Trophoblast cell (in vitro differentiated cells and primary cell): ENCODE measurements at regions not wholly inside any gene's neighbourhood (a gene's known extent, or its start where the extent isn't known, plus 50 kb on each side); places are given as distances from the start of the nearest gene placed in this dataset.

Source experiments
- DNase-seq, 2 donors: peaks; one replicate each; pipeline ENCODE4 v3.0.0-alpha.2; 2016
- H2AFZ ChIP-seq: 2 replicates; pipeline ENCODE4 v1.6.1; 2013; ENCODE audit warnings: low read length, moderate library complexity, mild to moderate bottlenecking; ENCODE audit not compliant: insufficient read depth, poor library complexity
- H2AK5ac ChIP-seq: 2 replicates; pipeline ENCODE4 v1.6.1; 2013; ENCODE audit warnings: mild to moderate bottlenecking, low read length
- H2BK120ac ChIP-seq: 2 replicates; pipeline ENCODE4 v1.6.1; 2013; ENCODE audit warnings: low read length, mild to moderate bottlenecking, moderate library complexity; ENCODE audit not compliant: insufficient read depth, poor library complexity
- H2BK12ac ChIP-seq: 2 replicates; pipeline ENCODE4 v1.6.1; 2013; ENCODE audit warnings: mild to moderate bottlenecking, low read length, moderate library complexity
- H2BK5ac ChIP-seq: 2 replicates; pipeline ENCODE4 v1.6.1; 2013; ENCODE audit warnings: low read length, low read depth, moderate library complexity, mild to moderate bottlenecking; ENCODE audit not compliant: poor library complexity
- H3K14ac ChIP-seq: 2 replicates; pipeline ENCODE4 v1.6.1; 2013; ENCODE audit warnings: mild to moderate bottlenecking, low read length
- H3K18ac ChIP-seq: 2 replicates; pipeline ENCODE4 v1.6.1; 2013; ENCODE audit warnings: mild to moderate bottlenecking, low read length
- H3K23ac ChIP-seq: 2 replicates; pipeline ENCODE4 v1.6.1; 2013; ENCODE audit warnings: low read length
- H3K27ac ChIP-seq: 2 replicates; pipeline ENCODE4 v1.5.1; 2013; ENCODE audit warnings: low read depth, mild to moderate bottlenecking, inconsistent platforms, low read length, moderate library complexity
- H3K27me3 ChIP-seq: 2 replicates; pipeline ENCODE4 v1.6.1; 2013; ENCODE audit warnings: inconsistent platforms, mild to moderate bottlenecking, low read length, moderate library complexity; ENCODE audit not compliant: insufficient read depth
- H3K36me3 ChIP-seq, 2 experiments: 1 replicate in 1 of 2; 2 replicates in 1 of 2; pipeline ENCODE4 v1.6.1; 2013; ENCODE audit warnings: low read length in 2 of 2, mild to moderate bottlenecking in 2 of 2, moderate library complexity in 1 of 2; ENCODE audit not compliant: insufficient read depth in 2 of 2, control insufficient read depth in 1 of 2
- H3K4ac ChIP-seq: 2 replicates; pipeline ENCODE4 v1.6.1; 2013; ENCODE audit warnings: low read depth, mild to moderate bottlenecking, low read length, moderate library complexity
- H3K4me1 ChIP-seq, 2 experiments: 1 replicate in 1 of 2; 2 replicates in 1 of 2; pipeline ENCODE4 v1.6.1; 2013; ENCODE audit warnings: low read length in 2 of 2, mild to moderate bottlenecking in 2 of 2, moderate library complexity in 1 of 2; ENCODE audit not compliant: insufficient read depth in 2 of 2, control insufficient read depth in 1 of 2
- H3K4me2 ChIP-seq: 2 replicates; pipeline ENCODE4 v1.6.1; 2013; ENCODE audit warnings: inconsistent platforms, mild to moderate bottlenecking, low read length, moderate library complexity
- H3K4me3 ChIP-seq: 2 replicates; pipeline ENCODE4 v1.5.1; 2013; ENCODE audit warnings: mild to moderate bottlenecking, low read depth, low read length, inconsistent platforms
- H3K79me1 ChIP-seq: one replicate; pipeline ENCODE4 v1.6.1; 2013; ENCODE audit warnings: low read length
- H3K79me2 ChIP-seq: 2 replicates; pipeline ENCODE4 v1.6.1; 2013; ENCODE audit warnings: low read length, mild to moderate bottlenecking; ENCODE audit not compliant: control insufficient read depth, insufficient read depth, poor library complexity
- H3K9ac ChIP-seq: 2 replicates; pipeline ENCODE4 v1.6.1; 2013; ENCODE audit warnings: mild to moderate bottlenecking, low read length
- H3K9me3 ChIP-seq: 2 replicates; pipeline ENCODE4 v1.6.1; 2013; ENCODE audit warnings: low read depth, mild to moderate bottlenecking, control low read depth, inconsistent platforms, low read length; ENCODE audit not compliant: insufficient read depth
- H4K12ac ChIP-seq: 2 replicates; pipeline ENCODE4 v1.6.1; 2013; ENCODE audit warnings: low read depth, mild to moderate bottlenecking, low read length, moderate library complexity
- H4K8ac ChIP-seq: 2 replicates; pipeline ENCODE4 v1.6.1; 2013; ENCODE audit warnings: low read depth, mild to moderate bottlenecking, low read length, moderate library complexity
- H4K91ac ChIP-seq: one replicate; pipeline ENCODE4 v1.6.1; 2013; ENCODE audit warnings: low read depth, mild to moderate bottlenecking, low read length, moderate library complexity
- WGBS: extraction: QIAGEN DNeasy Blood & Tissue Kit; methylation state at CpG from one replicate; pipeline ENCODE4 v1.1.7; 2013; ENCODE audit warnings: missing lambda C conversion rate; ENCODE audit not compliant: insufficient read length, insufficient coverage; ENCODE audit errors: extremely low coverage; 5-methylcytosine and 5-hydroxymethylcytosine counted together

DNA sequence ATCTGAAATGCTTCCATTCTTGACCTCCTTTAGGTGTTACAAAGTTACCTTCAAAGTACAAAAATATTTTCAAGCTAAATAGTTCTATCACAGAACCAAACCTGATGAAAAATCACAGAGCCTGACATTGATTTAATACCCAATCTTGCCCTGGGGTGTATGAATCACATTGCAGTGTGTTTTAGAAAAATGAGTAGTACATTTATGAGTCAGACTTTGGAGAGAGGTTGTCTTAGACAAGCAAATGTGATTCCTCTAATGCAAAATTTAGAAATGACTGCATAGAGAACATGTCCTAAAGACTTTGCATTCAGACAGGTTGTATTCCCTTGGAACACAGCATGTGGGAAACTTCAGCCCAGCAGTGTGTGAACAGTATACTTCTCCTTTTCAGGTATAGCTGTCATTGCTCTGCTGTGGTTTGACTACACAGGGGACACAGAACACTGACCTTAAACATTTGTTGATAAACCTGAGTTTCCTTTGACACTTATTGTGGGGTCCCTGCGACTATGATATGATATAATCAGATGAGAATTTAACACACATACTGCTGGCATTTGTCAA, 972.1 kb downstream of the JRKL start:
- WGBS = no CpG with 5 or more reads among the region's 1 CpG
- H4K8ac ChIP-seq = no peak overlapping the region
- no peak overlapping the region for H2AK5ac ChIP-seq
- no peak overlapping the region for H2BK120ac ChIP-seq
- H3K9ac ChIP-seq = no peak overlapping the region
- H3K36me3 ChIP-seq = no peaks in the 10 kb centered on the region
- H3K23ac ChIP-seq = no peak overlapping the region
- H4K91ac ChIP-seq = no peak overlapping the region
- no peak overlapping the region for H2BK5ac ChIP-seq
- H3K27ac ChIP-seq = no peak overlapping the region
- no peaks in the 10 kb centered on the region for H3K9me3 ChIP-seq
- DNase-seq = no peak
- no peaks in the 10 kb centered on the region for H3K4me1 ChIP-seq
- H2BK12ac ChIP-seq = no peak overlapping the region
- no peak overlapping the region for H3K4ac ChIP-seq
- no peak overlapping the region for H2AFZ ChIP-seq
- no peak overlapping the region for H3K4me3 ChIP-seq
- no peaks in the 10 kb centered on the region for H3K79me2 ChIP-seq
- H3K14ac ChIP-seq = no peak overlapping the region
- H3K79me1 ChIP-seq = no peaks in the 10 kb centered on the region
- H3K18ac ChIP-seq = no peak overlapping the region
- H4K12ac ChIP-seq = no peak overlapping the region
- no peak overlapping the region for H3K4me2 ChIP-seq
- H3K27me3 ChIP-seq = no peaks in the 10 kb centered on the region

DNA sequence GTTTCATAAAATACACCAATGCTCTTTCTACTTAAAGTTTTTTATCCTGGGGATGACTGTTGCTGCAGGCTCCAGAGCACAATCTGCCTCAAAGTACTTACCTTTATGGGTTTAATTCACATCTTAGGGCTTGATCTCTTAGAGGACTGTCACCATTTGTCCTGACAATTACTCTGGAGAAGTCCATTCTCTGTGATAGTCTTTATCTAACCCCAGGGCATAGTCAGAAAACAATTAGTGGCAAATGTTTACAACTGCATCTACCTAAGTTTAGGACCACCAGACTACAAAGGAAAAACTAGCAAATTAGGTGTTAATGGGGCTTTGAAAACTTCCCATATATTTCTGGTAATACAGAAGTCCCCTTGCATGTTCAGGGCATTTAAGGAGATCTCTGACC, 973.5 kb downstream of the JRKL start:
- Histone ChIP-seq H4K8ac (no peak overlapping the region), H3K18ac (no peak overlapping the region), H2AFZ (no peak overlapping the region), H2BK120ac (no peak overlapping the region), H3K14ac (no peak overlapping the region), H4K91ac (no peak overlapping the region), H3K36me3 (no peaks in the 10 kb centered on the region), H3K9me3 (no peaks in the 10 kb centered on the region), H3K4me1 (no peaks in the 10 kb centered on the region), H3K79me2 (no peaks in the 10 kb centered on the region), H2BK5ac (no peak overlapping the region), H3K4me3 (no peak overlapping the region), H3K4me2 (no peak overlapping the region), H2BK12ac (no peak overlapping the region), H3K27ac (no peak overlapping the region), H3K23ac (no peak overlapping the region), H4K12ac (no peak overlapping the region), H3K79me1 (no peaks in the 10 kb centered on the region), H3K27me3 (no peaks in the 10 kb centered on the region), H3K9ac (no peak overlapping the region), H3K4ac (no peak overlapping the region), H2AK5ac (no peak overlapping the region)
- DNase-seq = no peak

DNA sequence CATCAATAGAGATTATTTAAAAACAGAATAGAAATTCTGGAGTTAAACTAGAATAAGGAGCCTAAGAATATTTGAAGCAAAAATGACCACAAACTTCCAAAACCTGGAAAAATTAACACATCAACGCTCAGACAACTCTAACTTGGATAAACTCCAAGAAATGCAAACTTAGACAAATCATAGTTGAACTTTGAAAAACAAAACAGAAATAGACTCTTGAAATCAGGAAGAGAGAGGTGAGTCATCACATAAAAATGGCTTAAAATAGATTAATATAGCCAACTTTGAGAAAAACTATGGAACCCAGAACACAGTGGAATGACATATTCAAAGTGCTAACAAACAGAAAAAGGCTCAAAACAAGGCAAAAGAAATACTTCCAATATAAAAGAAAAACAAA, 974.2 kb downstream of the JRKL start:
- Histone ChIP-seq H3K36me3 (no peaks in the 10 kb centered on the region), H3K27ac (no peak overlapping the region), H2AFZ (no peak overlapping the region), H3K79me1 (no peaks in the 10 kb centered on the region), H3K9me3 (no peaks in the 10 kb centered on the region), H3K4me3 (no peak overlapping the region), H3K9ac (no peak overlapping the region), H3K23ac (no peak overlapping the region), H2BK5ac (no peak overlapping the region), H3K4me2 (no peak overlapping the region), H3K18ac (no peak overlapping the region), H2AK5ac (no peak overlapping the region), H4K8ac (no peak overlapping the region), H3K27me3 (no peaks in the 10 kb centered on the region), H3K14ac (no peak overlapping the region), H2BK120ac (no peak overlapping the region), H4K12ac (no peak overlapping the region), H4K91ac (no peak overlapping the region), H3K4me1 (no peaks in the 10 kb centered on the region), H2BK12ac (no peak overlapping the region), H3K4ac (no peak overlapping the region), H3K79me2 (no peaks in the 10 kb centered on the region)
- WGBS = no CpG with 5 or more reads among the region's 1 CpG
- DNase-seq = no peak

DNA sequence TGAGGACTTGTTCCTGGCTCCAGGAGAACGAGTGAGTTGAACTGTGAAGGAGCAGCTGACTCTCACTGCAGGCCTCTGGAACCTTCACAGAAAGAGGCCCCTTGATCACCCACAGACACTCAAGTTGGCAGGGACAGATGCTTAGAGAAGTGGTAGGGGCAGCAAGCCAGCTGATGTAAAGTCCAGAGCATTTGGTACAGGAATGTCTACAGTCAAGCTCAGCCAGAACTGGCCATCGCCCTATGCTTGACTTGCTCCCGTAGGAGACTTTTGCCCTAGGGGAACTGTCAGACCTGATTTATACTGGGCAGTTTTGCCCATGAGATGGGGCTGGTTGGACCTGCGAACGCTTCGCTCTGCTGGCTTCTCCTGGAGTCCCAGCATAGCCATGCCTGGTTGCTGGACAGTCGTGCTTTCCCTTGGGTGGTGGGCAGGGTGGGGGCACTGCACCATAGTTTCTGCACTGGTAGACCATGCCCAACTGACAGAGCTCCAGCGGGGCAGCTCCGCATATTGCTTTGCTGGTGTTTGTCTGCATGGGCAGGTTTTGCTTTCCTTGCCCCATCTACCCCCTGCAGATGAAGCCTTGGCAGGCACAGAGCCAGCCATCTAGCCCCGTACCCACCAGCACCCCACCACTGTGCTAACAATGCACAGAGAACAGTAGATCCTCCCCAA, 977.7 kb downstream of the JRKL start:
- Histone ChIP-seq H2BK12ac (no peak overlapping the region), H3K14ac (no peak overlapping the region), H3K79me1 (no peaks in the 10 kb centered on the region), H4K12ac (no peak overlapping the region), H3K9ac (no peak overlapping the region), H2AK5ac (no peak overlapping the region), H3K4me1 (no peaks in the 10 kb centered on the region), H3K18ac (no peak overlapping the region), H3K27ac (no peak overlapping the region), H2BK120ac (no peak overlapping the region), H3K23ac (peak overlapping the region; percentile 58), H3K79me2 (no peaks in the 10 kb centered on the region), H3K4ac (no peak overlapping the region), H4K91ac (no peak overlapping the region), H3K36me3 (no peaks in the 10 kb centered on the region), H3K9me3 (no peaks in the 10 kb centered on the region), H3K4me3 (no peak overlapping the region), H3K4me2 (no peak overlapping the region), H2AFZ (no peak overlapping the region), H3K27me3 (no peaks in the 10 kb centered on the region), H4K8ac (no peak overlapping the region), H2BK5ac (no peak overlapping the region)
- no peak for DNase-seq
- no CpG with 5 or more reads among the region's 10 CpGs for WGBS
